ENCODE measurements at regions not wholly inside any gene's neighbourhood (a gene's known extent, or its start where the extent isn't known, plus 50 kb on each side); places are given as distances from the start of the nearest gene placed in this dataset.
"Not testable (repeated sequence)": the region's sequence is repeated elsewhere in the genome, so short reads cannot be mapped to it uniquely, and the experiment has no call there.

- DNase-seq (ENCODE audit: low spot score) = no peak
These were observed 169.9 kb upstream of the HAND2 start for GRCh38 chr4:173699841-173700475.

GRCh38 chr4:173698557-173699262 is 168.7 kb upstream of the HAND2 start:
- no peak for DNase-seq (ENCODE audit: low spot score)

GRCh38 chr4:173697840-173698239 is 167.8 kb upstream of the HAND2 start:
- no peak for DNase-seq (ENCODE audit: low spot score)

GRCh38 chr4:173696551-173696950 is 166.5 kb upstream of the HAND2 start:
- DNase-seq (ENCODE audit: low spot score) = no peak

- no peak for DNase-seq (ENCODE audit: low spot score)
These were observed 166.0 kb upstream of the HAND2 start for GRCh38 chr4:173696011-173696410.

- DNase-seq (ENCODE audit: low spot score) = no peak
These were observed 155.8 kb upstream of the HAND2 start for GRCh38 chr4:173685831-173686210.

GRCh38 chr4:173685165-173685830 is 155.3 kb upstream of the HAND2 start:
- DNase-seq (ENCODE audit: low spot score) = no peak

GRCh38 chr4:173684223-173684622 is 154.2 kb upstream of the HAND2 start:
- no peak for DNase-seq (ENCODE audit: low spot score)

GRCh38 chr4:173682609-173683008 is 152.6 kb upstream of the HAND2 start:
- no peak for DNase-seq (ENCODE audit: low spot score)

GRCh38 chr4:173680278-173680677 is 150.2 kb upstream of the HAND2 start:
- no peak for DNase-seq (ENCODE audit: low spot score)

- no peak for DNase-seq (ENCODE audit: low spot score)
These were observed 145.4 kb upstream of the HAND2 start for GRCh38 chr4:173675446-173675845.

GRCh38 chr4:173669460-173670179 is 139.6 kb upstream of the HAND2 start:
- no peak for DNase-seq (ENCODE audit: low spot score)

- DNase-seq (ENCODE audit: low spot score) = no peak
These were observed 131.0 kb upstream of the HAND2 start for GRCh38 chr4:173661001-173661400.

- DNase-seq (ENCODE audit: low spot score) = no peak
These were observed 126.9 kb upstream of the HAND2 start for GRCh38 chr4:173656898-173657297.

GRCh38 chr4:173652283-173652931 is 122.4 kb upstream of the HAND2 start:
- no peak for DNase-seq (ENCODE audit: low spot score)

GRCh38 chr4:173651651-173652282 is 121.7 kb upstream of the HAND2 start:
- DNase-seq (ENCODE audit: low spot score) = no peak

- DNase-seq (ENCODE audit: low spot score) = no peak
These were observed 117.9 kb upstream of the HAND2 start for GRCh38 chr4:173647902-173648301.

- DNase-seq (ENCODE audit: low spot score) = no peak
These were observed 112.5 kb upstream of the HAND2 start for GRCh38 chr4:173642509-173642908.

- DNase-seq (ENCODE audit: low spot score) = no peak
These were observed 105.4 kb upstream of the HAND2 start for GRCh38 chr4:173635395-173635794.

GRCh38 chr4:173626277-173626676 is 96.2 kb upstream of the HAND2 start:
- DNase-seq (ENCODE audit: low spot score) = no peak

GRCh38 chr4:173618648-173619047 is 88.6 kb upstream of the HAND2 start:
- DNase-seq (ENCODE audit: low spot score) = not testable (repeated sequence)

- no peak for DNase-seq (ENCODE audit: low spot score)
These were observed 79.1 kb upstream of the HAND2 start for GRCh38 chr4:173609158-173609557.

All from hematopoietic multipotent progenitor cell treated with erythropoietin and hydrocortisone succinate and interleukin-3 and kit ligand, for 15 days (in vitro differentiated cells).